HG03045 (cell line): ENCODE measurements at regions not wholly inside any gene's neighbourhood (a gene's known extent, or its start where the extent isn't known, plus 50 kb on each side); places are given as distances from the start of the nearest gene placed in this dataset.
A peak's percentile ranks its signal among the peaks of the same experiment; 100 is the strongest.

Experiments used
- ATAC-seq: cut with Tn5 transposase; IDR thresholded peaks from one replicate; pipeline ENCODE4 v1.9.1; 2021; ENCODE audit warnings: mild to moderate bottlenecking, moderate library complexity; ENCODE audit not compliant: unreplicated experiment

DNA sequence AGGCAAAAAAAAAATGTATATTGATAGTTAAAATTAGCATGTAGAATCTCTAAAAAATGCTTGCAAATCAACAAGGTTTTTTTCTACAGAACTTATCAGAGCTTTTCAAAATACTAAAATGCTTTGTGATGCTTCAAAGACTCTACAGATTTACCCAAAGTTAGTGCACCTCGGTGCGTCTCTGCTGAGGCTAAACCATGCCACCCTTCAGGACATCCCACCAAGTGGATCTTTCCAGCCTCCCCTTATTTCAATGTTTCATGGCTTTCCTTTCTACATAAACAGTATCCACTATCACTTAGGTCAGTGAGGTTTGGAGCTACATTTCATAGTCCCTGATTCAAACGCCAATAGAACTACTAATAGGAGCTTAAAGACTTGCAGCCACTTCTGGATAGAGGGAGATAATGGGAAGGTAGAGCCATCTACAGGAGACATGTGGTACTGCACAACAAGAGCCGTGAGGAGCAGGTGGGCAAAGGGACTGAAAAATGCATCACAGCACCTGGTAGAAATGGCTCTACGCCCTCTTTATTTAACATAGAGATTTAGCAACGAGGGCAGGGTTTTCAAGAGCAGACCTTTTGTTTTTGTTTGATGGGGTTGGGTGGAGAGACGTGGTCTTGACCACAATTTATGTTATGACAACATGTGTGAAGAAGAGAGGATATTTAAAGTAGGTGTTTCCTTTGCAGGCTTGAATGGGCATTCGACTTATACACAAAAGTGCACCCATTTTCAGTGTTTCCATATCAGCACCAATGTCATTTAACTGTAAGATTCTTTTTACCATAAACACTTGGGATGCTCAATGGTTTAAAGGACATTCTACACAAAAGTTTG is 56.1 kb upstream of the SLC35G4 start:
- no peak for ATAC-seq

- no peak for ATAC-seq
Observed at GRCh38 chr18:11548916-11549551, 60.4 kb upstream of the SLC35G4 start.

DNA sequence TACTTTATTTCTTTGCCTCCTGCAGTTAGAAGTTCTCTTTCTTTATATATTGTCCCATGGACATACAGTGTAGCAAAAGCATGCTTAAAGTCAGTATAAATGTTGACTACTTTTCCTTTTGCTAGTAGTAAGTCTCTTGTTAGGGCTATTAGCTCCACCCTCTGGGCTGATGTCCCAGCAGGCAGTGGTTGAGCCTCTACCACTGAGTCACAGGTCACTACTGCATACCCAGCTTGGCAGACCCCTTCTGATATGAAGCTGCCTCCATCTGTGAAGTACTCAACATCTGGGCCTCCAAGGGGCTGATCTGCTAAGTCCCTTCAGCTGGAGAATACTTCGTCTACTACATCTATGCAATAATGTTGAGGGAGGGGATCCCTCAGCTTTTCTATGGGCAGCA is 61.0 kb upstream of the SLC35G4 start:
- ATAC-seq: no peak

GRCh38 chr18:11544060-11544633 is 65.2 kb upstream of the SLC35G4 start:
- no peak for ATAC-seq

GRCh38 chr18:11541179-11541578 is 68.2 kb upstream of the SLC35G4 start:
- ATAC-seq: no peak

DNA sequence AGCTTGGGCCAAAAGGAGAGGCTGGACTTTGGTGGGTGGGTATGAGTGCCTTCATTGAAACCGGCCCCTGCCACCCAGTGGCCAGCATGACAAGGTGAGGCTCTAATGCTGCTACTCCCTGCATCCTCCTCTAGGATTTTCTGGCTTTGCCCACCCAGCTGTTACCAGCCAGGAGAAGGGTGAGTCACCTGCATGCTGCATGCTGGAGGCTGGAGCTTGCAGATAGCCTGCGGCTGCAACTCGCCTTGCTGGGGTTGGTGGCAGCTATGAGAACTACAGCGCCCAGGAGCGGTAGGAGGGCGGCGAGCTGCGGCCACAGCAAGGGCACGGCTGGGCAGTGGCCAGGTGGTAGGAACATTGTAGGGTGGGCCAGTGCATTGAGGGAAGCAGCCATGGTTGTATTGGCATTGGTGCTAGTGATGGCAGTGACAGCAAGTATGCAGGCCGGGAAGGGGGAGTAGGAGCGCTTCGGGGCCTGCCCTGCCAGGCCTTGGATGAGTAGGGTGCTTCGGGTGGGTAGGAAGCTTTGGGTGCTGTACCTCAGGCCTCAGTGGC is 75.4 kb upstream of the SLC35G4 start:
- no peak for ATAC-seq

GRCh38 chr18:11533513-11533890 is 75.9 kb upstream of the SLC35G4 start:
- ATAC-seq: no peak

DNA sequence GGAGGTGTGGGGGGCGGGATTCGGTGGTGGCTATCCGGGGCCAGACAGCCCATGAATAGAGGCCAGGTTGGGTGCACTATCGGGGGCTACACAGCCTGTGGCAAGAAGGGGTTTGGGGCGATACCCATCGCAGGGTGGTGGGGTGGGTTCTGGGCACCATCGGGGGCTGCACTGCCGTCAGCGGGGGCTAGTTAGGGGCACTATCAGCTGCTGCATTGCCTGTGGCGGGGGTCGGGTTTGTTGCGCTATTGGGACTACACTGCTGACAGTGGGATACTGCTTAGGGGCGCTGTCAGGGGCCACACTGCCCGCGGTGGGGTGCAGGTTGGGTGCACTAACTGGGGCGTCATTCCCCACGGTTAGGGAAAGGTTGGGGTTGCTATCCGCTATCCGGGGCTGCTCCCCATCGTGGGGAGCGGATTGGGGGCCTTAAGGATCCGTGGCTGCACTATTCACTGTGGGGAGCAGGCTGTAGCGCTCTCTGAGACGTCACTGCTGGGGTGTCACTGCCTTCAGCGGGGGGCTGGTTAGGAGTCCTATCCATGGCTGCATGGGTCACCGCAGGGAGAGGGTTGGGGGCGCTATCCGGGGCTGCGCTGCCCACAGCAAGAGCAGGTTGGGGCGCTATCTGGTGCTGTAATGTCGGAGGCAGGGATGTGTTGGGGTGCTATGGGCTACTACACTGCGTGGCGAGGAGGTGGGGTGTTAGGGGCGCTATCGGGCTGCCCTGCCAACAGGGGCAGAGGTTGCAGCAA is 76.5 kb upstream of the SLC35G4 start:
- ATAC-seq: no peak

GRCh38 chr18:11529081-11529480 is 80.3 kb upstream of the SLC35G4 start:
- ATAC-seq: no peak

DNA sequence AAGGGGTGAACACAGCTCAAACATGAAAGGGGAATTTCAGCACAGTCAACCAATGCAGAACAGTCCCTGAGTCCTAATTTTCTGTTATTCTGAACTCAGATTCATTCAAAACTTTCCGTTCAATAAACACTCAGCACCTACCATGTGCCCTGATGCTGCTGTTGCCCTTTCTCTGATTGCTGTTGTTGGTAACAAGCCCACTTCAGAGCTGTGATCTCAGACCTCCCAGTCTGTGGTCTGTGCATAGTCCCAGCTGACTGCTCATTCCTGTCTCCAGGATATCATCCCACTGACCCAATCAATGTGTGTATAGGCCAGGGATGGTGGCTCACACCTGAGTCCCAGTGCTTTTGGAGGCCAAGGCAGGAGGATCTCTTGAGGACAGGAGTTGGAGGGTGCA is 82.7 kb upstream of the SLC35G4 start:
- ATAC-seq: no peak

GRCh38 chr18:11523804-11524203 is 85.6 kb upstream of the SLC35G4 start:
- ATAC-seq: no peak

DNA sequence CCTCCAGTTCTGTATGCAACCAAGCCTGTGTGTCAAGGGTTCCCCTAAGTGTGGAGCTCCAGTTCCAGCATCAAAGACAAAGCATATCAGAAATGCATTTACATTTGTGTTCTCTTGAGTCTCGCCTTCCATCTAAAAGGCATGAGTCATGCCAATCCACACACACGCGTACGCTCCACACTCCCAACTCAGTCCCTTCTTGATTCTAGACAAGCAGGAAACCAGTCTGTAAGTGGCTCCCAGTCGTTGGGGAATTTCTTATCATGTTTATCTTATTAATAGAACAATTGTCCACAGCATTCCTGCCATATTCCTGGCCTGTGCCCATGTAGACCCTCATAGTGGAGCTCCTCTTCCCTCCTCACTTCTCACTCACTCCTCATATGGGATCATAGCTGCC is 86.4 kb upstream of the SLC35G4 start:
- no peak for ATAC-seq

DNA sequence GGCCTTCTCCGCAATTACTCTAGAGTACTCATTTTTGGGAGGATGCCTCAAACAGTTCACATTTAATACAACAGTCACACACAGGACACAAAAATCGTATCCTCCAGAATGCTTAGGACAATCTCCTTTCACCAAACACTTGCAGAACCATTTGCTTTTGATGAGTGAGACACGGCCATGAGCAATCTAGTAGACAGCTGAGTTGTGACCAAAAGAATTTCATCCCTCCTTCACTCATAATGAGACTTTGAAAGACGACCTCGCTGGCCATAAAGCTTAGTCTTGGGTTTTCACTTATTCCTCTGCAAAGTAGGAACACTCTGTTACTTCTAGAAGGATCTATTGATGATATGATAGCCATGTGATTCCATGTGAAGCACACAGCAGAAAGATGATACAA is 87.5 kb upstream of the SLC35G4 start:
- no peak for ATAC-seq

DNA sequence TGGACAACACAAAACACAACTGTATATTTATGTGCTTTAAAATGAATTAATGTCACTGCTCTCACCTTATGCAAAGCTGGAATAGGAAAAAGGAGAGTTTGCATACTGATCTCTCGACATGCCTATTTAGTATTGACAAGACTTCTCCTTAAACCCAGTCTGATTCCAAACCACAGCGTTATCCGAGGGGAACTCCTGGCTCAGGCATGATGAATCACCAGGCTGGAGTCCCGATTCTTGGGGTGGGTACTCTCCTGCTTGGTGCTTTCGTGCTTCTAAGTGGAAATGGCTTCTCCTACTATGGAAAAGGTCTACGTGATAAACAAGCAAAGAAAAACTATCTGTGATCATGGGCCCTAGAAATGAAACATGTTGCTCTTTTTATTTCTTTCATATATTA is 88.9 kb upstream of the SLC35G4 start:
- ATAC-seq: no peak

GRCh38 chr18:11518788-11519685 is 90.4 kb upstream of the SLC35G4 start:
- peak; percentile 81 for ATAC-seq

- no peak for ATAC-seq
Observed at GRCh38 chr18:11517704-11518103, 91.7 kb upstream of the SLC35G4 start.

GRCh38 chr18:11516751-11517503 is 92.5 kb upstream of the SLC35G4 start:
- ATAC-seq: no peak

DNA sequence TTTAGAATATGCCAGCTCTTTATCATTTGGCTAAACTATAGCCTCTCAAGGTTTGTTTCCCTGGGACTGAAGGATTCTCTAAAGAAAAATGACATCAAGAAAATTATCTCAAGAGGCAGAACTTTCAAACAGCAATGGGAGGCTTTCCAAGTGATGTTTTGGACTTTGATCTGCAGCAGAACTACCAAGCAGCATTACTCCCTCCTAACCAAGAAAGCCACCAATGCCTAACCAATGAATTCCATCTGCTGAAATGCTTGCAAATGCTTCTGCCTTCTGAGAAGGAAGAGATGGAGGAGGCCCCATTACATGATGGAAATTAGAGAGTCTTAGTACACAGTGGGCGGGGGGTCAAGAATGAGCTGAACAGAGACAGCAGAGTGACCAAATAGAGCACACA is 95.1 kb upstream of the SLC35G4 start:
- no peak for ATAC-seq
